ENCODE measurements at regions not wholly inside any gene's neighbourhood (a gene's known extent, or its start where the extent isn't known, plus 50 kb on each side); places are given as distances from the start of the nearest gene placed in this dataset.

DNA sequence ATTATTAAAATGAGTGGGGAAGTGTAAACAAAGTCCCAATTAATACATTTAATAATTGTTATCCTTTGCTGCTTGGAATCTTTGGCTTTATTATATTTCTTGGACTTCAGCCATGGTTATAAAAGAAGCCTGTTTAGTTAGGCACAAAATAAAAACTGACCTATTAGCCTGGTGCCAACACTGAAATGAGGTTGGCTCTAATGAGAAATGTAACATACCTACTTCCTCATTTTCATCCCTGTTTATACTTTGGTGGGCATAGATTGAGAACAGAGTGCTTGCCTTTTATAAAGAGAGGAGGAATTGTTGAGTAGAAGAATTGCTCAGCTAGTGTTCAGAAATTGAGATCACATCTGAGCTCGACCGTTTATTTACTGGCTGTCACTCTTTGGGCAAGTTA lies 471.3 kb downstream of the UTRN start:
- Histone ChIP-seq H3K36me3 (ENCODE audit: insufficient read depth) (no peaks in the 10 kb centered on the region), H2AFZ (ENCODE audit: low read depth) (no peak overlapping the region), H4K20me1 (ENCODE audit: insufficient read depth) (no peaks in the 10 kb centered on the region), H3K4me2 (no peak overlapping the region), H3K79me2 (ENCODE audit: insufficient read depth, low read depth) (no peaks in the 10 kb centered on the region), H3K4me3 (IDR thresholded peaks at IDR 0.05; ENCODE audit: insufficient read depth, low read depth, low read length) (no peak overlapping the region), H3K4me1 (ENCODE audit: low read depth, poor library complexity, severe bottlenecking) (no peaks in the 10 kb centered on the region), H3K27me3 (ENCODE audit: insufficient read depth, low read depth) (no peaks in the 10 kb centered on the region), H3K9ac (no peak overlapping the region), H3K27ac (no peak overlapping the region)
- TF ChIP-seq CTCF (conservative IDR thresholded peaks at IDR 0.05; ENCODE audit: low read depth, low read length): no peak

GRCh38 chr6:144757299-144757698 lies 472.2 kb downstream of the UTRN start:
- Histone ChIP-seq H3K9ac (no peak overlapping the region), H3K79me2 (ENCODE audit: insufficient read depth, low read depth) (no peaks in the 10 kb centered on the region), H3K36me3 (ENCODE audit: insufficient read depth) (no peaks in the 10 kb centered on the region), H2AFZ (ENCODE audit: low read depth) (no peak overlapping the region), H4K20me1 (ENCODE audit: insufficient read depth) (no peaks in the 10 kb centered on the region), H3K4me2 (no peak overlapping the region), H3K27ac (no peak overlapping the region), H3K4me1 (ENCODE audit: low read depth, poor library complexity, severe bottlenecking) (no peaks in the 10 kb centered on the region), H3K27me3 (ENCODE audit: insufficient read depth, low read depth) (no peaks in the 10 kb centered on the region), H3K4me3 (IDR thresholded peaks at IDR 0.05; ENCODE audit: insufficient read depth, low read depth, low read length) (no peak overlapping the region)
- TF ChIP-seq CTCF (conservative IDR thresholded peaks at IDR 0.05; ENCODE audit: low read depth, low read length): no peak

- Histone ChIP-seq H3K4me2 (no peak overlapping the region), H3K27me3 (ENCODE audit: insufficient read depth, low read depth) (no peaks in the 10 kb centered on the region), H2AFZ (ENCODE audit: low read depth) (no peak overlapping the region), H3K4me1 (ENCODE audit: low read depth, poor library complexity, severe bottlenecking) (no peaks in the 10 kb centered on the region), H3K36me3 (ENCODE audit: insufficient read depth) (no peaks in the 10 kb centered on the region), H3K27ac (no peak overlapping the region), H4K20me1 (ENCODE audit: insufficient read depth) (no peaks in the 10 kb centered on the region), H3K79me2 (ENCODE audit: insufficient read depth, low read depth) (no peaks in the 10 kb centered on the region), H3K9ac (no peak overlapping the region), H3K4me3 (IDR thresholded peaks at IDR 0.05; ENCODE audit: insufficient read depth, low read depth, low read length) (no peak overlapping the region)
- no peak for TF ChIP-seq CTCF (conservative IDR thresholded peaks at IDR 0.05; ENCODE audit: low read depth, low read length)
Measured at GRCh38 chr6:144757730-144758129, 472.6 kb downstream of the UTRN start.

- Histone ChIP-seq H3K36me3 (ENCODE audit: insufficient read depth) (no peaks in the 10 kb centered on the region), H3K4me3 (IDR thresholded peaks at IDR 0.05; ENCODE audit: insufficient read depth, low read depth, low read length) (no peak overlapping the region), H3K27me3 (ENCODE audit: insufficient read depth, low read depth) (no peaks in the 10 kb centered on the region), H3K4me2 (no peak overlapping the region), H2AFZ (ENCODE audit: low read depth) (no peak overlapping the region), H3K79me2 (ENCODE audit: insufficient read depth, low read depth) (no peaks in the 10 kb centered on the region), H3K27ac (no peak overlapping the region), H4K20me1 (ENCODE audit: insufficient read depth) (no peaks in the 10 kb centered on the region), H3K4me1 (ENCODE audit: low read depth, poor library complexity, severe bottlenecking) (no peaks in the 10 kb centered on the region), H3K9ac (no peak overlapping the region)
- TF ChIP-seq CTCF (conservative IDR thresholded peaks at IDR 0.05; ENCODE audit: low read depth, low read length): no peak
Measured at GRCh38 chr6:144758602-144759001, 473.5 kb downstream of the UTRN start.

DNA sequence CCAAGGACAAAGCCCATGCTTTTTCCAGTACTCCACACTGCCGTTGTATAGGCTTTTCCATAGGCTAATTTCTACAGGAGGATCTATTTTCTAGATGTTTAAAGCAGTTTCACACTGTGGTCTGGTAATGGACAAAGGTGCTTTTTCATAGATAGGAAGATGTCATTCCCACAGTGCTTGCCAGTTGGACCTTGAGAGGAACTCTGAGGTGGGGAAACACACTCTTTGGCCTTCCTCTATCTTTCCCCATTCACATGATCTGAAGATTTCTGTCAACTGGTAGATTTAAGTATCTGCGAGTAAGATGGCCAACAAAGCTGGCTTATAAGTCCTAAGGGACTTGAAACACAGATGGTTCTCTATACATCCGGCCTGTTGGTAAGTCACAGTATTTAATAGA lies 477.3 kb downstream of the UTRN start:
- Histone ChIP-seq H3K79me2 (ENCODE audit: insufficient read depth, low read depth) (no peaks in the 10 kb centered on the region), H3K4me1 (ENCODE audit: low read depth, poor library complexity, severe bottlenecking) (no peaks in the 10 kb centered on the region), H3K27me3 (ENCODE audit: insufficient read depth, low read depth) (no peaks in the 10 kb centered on the region), H3K4me2 (no peak overlapping the region), H4K20me1 (ENCODE audit: insufficient read depth) (no peaks in the 10 kb centered on the region), H3K9ac (no peak overlapping the region), H3K4me3 (IDR thresholded peaks at IDR 0.05; ENCODE audit: insufficient read depth, low read depth, low read length) (no peak overlapping the region), H2AFZ (ENCODE audit: low read depth) (no peak overlapping the region), H3K36me3 (ENCODE audit: insufficient read depth) (no peaks in the 10 kb centered on the region), H3K27ac (no peak overlapping the region)
- no peak for TF ChIP-seq CTCF (conservative IDR thresholded peaks at IDR 0.05; ENCODE audit: low read depth, low read length)

Data from KMS-11 (cell line).